H1 (cell line): ENCODE measurements at regions not wholly inside any gene's neighbourhood (a gene's known extent, or its start where the extent isn't known, plus 50 kb on each side); places are given as distances from the start of the nearest gene placed in this dataset.

ENCODE experiments used
- CHD2 ChIP-seq: IDR thresholded peaks from 2 replicates; pipeline ENCODE4 v1.6.1; 2012; ENCODE audit warnings: low read length, improper control_type of control experiment
- CREB1 ChIP-seq: IDR thresholded peaks from 2 replicates; pipeline ENCODE4 v1.6.1; 2012; ENCODE audit warnings: inconsistent platforms
- EP300 ChIP-seq, 2 experiments: IDR thresholded peaks; 1 replicate in 1 of 2; 2 replicates in 1 of 2; pipeline ENCODE4 v1.6.1; 2011 to 2012; ENCODE audit warnings: low read depth in 2 of 2, low read length in 2 of 2, mild to moderate bottlenecking in 2 of 2, borderline replicate concordance in 1 of 2, inconsistent platforms in 1 of 2, moderate library complexity in 1 of 2
- EZH2 ChIP-seq: fragments of 200-600 bp; sonication (generic); IDR thresholded peaks from 2 replicates; pipeline ENCODE4 v1.7.1; 2012; ENCODE audit warnings: low read depth, mild to moderate bottlenecking, moderate library complexity, low read length, inconsistent platforms; ENCODE audit not compliant: severe bottlenecking
- KDM1A ChIP-seq: fragments of 200-600, 300-600 bp; sonication (generic); IDR thresholded peaks from 2 replicates; pipeline ENCODE4 v1.7.1; 2016; ENCODE audit warnings: mild to moderate bottlenecking, low read length, borderline replicate concordance
- POLR2A ChIP-seq, 2 experiments: IDR thresholded peaks; 1 replicate in 1 of 2; 2 replicates in 1 of 2; pipeline ENCODE4 v1.6.1; 2011; ENCODE audit warnings: low read depth in 2 of 2, low read length in 2 of 2, mild to moderate bottlenecking in 2 of 2; ENCODE audit errors: control extremely low read depth in 1 of 2
- POLR2AphosphoS5 ChIP-seq: IDR thresholded peaks from 2 replicates; pipeline ENCODE4 v1.6.1; 2011; ENCODE audit warnings: low read depth, low read length
- SRF ChIP-seq: IDR thresholded peaks from 2 replicates; pipeline ENCODE4 v1.6.1; 2011; ENCODE audit warnings: mild to moderate bottlenecking, low read depth, low read length, moderate library complexity
- TAF1 ChIP-seq: IDR thresholded peaks from 2 replicates; pipeline ENCODE4 v1.6.1; 2011; ENCODE audit warnings: mild to moderate bottlenecking, low read depth, low read length
- TBP ChIP-seq: IDR thresholded peaks from 2 replicates; pipeline ENCODE4 v1.6.1; 2011; ENCODE audit warnings: low read depth, low read length, improper control_type of control experiment
- TF ChIP-seq, protein P1 (sequence below), 3 experiments: IDR thresholded peaks; 1 replicate in 2 of 3; 2 replicates in 1 of 3; pipeline versions ENCODE4 v1.5.1 to v1.6.1; 2011; ENCODE audit warnings: low read length in 3 of 3, mild to moderate bottlenecking in 3 of 3, inconsistent platforms in 2 of 3, low read depth in 1 of 3, moderate library complexity in 1 of 3; ENCODE audit not compliant: insufficient read depth in 1 of 3; ENCODE audit errors: control extremely low read depth in 1 of 3
- TF ChIP-seq, protein P2 (sequence below): IDR thresholded peaks from 2 replicates; pipeline ENCODE4 v1.6.1; 2012; ENCODE audit warnings: inconsistent platforms

DNA sequence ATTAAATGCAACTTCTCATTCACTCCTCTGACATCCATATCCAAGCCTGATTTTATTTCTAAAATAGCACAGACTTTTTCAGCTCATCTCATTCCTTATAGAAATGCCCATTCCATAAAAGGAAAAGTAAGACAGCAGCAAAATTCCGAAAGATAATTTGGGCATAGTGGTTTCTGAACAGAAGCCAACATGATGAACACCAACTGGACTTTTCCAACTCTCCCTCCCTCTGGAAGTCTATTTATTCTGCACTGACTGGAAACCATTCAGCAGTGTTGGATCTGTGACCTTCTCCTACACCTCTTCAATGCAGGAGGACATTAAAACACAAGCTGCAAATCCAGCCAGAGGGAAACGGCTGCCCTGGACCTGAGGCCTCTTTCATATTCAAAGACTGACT lies 306.2 kb upstream of the NT5E start:
- TF ChIP-seq, protein P1, sequence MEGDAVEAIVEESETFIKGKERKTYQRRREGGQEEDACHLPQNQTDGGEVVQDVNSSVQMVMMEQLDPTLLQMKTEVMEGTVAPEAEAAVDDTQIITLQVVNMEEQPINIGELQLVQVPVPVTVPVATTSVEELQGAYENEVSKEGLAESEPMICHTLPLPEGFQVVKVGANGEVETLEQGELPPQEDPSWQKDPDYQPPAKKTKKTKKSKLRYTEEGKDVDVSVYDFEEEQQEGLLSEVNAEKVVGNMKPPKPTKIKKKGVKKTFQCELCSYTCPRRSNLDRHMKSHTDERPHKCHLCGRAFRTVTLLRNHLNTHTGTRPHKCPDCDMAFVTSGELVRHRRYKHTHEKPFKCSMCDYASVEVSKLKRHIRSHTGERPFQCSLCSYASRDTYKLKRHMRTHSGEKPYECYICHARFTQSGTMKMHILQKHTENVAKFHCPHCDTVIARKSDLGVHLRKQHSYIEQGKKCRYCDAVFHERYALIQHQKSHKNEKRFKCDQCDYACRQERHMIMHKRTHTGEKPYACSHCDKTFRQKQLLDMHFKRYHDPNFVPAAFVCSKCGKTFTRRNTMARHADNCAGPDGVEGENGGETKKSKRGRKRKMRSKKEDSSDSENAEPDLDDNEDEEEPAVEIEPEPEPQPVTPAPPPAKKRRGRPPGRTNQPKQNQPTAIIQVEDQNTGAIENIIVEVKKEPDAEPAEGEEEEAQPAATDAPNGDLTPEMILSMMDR (IDR thresholded peaks at IDR 0.05; ENCODE audit: control extremely low read depth in 1 of 3, insufficient read depth in 1 of 3, low read depth in 1 of 3, low read length in 3 of 3): no peak
- TF ChIP-seq CREB1: no peak
- no peak for TF ChIP-seq TBP
- TF ChIP-seq EZH2: no peak
- TF ChIP-seq SRF: no peak
- TF ChIP-seq POLR2AphosphoS5: no peak
- no peak for TF ChIP-seq POLR2A (IDR thresholded peaks at IDR 0.05; ENCODE audit: control extremely low read depth in 1 of 2, low read depth in 2 of 2, low read length in 2 of 2)
- TF ChIP-seq, protein P2, sequence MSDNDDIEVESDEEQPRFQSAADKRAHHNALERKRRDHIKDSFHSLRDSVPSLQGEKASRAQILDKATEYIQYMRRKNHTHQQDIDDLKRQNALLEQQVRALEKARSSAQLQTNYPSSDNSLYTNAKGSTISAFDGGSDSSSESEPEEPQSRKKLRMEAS: no peak
- no peak for TF ChIP-seq KDM1A
- no peak for TF ChIP-seq EP300 (IDR thresholded peaks at IDR 0.05; ENCODE audit: borderline replicate concordance in 1 of 2, low read depth in 2 of 2, low read length in 2 of 2)
- no peak for TF ChIP-seq TAF1
- no peak for TF ChIP-seq CHD2
